HL-60 (cell line): ENCODE measurements at regions not wholly inside any gene's neighbourhood (a gene's known extent, or its start where the extent isn't known, plus 50 kb on each side); places are given as distances from the start of the nearest gene placed in this dataset.

Experiments used
- DNase-seq, 2 experiments: peaks; one replicate each; pipeline ENCODE4 v3.0.0-alpha.2; 2010 to 2020; ENCODE audit warnings: low read depth in 1 of 2, low spot score in 1 of 2
- H3K27ac ChIP-seq: fragments of 250-450 bp; sonication (Bioruptor Pico); replicated peaks from 2 replicates; pipeline ENCODE4 v1.5.1; 2020; ENCODE audit warnings: mild to moderate bottlenecking, moderate library complexity
- H3K27me3 ChIP-seq: fragments of 250-450 bp; sonication (Bioruptor Pico); 2 replicates; pipeline ENCODE4 v1.5.1; 2021; ENCODE audit warnings: mild to moderate bottlenecking, moderate library complexity; ENCODE audit not compliant: insufficient read depth, poor library complexity, severe bottlenecking
- H3K4me3 ChIP-seq: replicated peaks from 2 replicates; pipeline ENCODE4 v1.5.1; 2011; ENCODE audit warnings: mild to moderate bottlenecking, control low read depth, low read length; ENCODE audit not compliant: insufficient read depth
- CTCF ChIP-seq: IDR thresholded peaks from one replicate; pipeline ENCODE4 v1.5.1; 2011; ENCODE audit warnings: low read length, control low read depth, inconsistent platforms; ENCODE audit not compliant: insufficient read depth
- GABPA ChIP-seq: IDR thresholded peaks from 2 replicates; pipeline ENCODE4 v1.6.1; 2012; ENCODE audit warnings: low read depth
- POLR2AphosphoS5 ChIP-seq: IDR thresholded peaks from 2 replicates; pipeline ENCODE4 v1.6.1; 2012; ENCODE audit warnings: low read depth
- REST ChIP-seq: IDR thresholded peaks from 2 replicates; pipeline ENCODE4 v1.6.1; 2012; ENCODE audit warnings: low read depth; ENCODE audit not compliant: insufficient replicate concordance
- SPI1 ChIP-seq: IDR thresholded peaks from 2 replicates; pipeline ENCODE4 v1.6.1; 2012; ENCODE audit warnings: low read depth, mild to moderate bottlenecking, borderline replicate concordance

GRCh38 chr5:173778152-173778782, 109.9 kb upstream of the CPEB4 start:
- Histone ChIP-seq H3K27me3 (no peaks in the 10 kb centered on the region), H3K4me3 (0 out of 2 replicates have a peak overlapping the region, but pooled peaks have one; percentile 11), H3K27ac (peak overlapping the region; percentile 88)
- DNase-seq: peak in 1 of 2 experiments; percentile 86
- TF ChIP-seq GABPA: peak; percentile 74
- no peak for TF ChIP-seq REST
- no peak for TF ChIP-seq SPI1
- TF ChIP-seq CTCF: no peak
- TF ChIP-seq POLR2AphosphoS5: no peak

- TF ChIP-seq POLR2AphosphoS5 (no peak), GABPA (no peak), CTCF (no peak), SPI1 (no peak), REST (no peak)
- peak in 1 of 2 experiments; percentile 47 for DNase-seq
- H3K4me3 ChIP-seq: no peak overlapping the region
- H3K27ac ChIP-seq: peak overlapping the region; percentile 88
- no peaks in the 10 kb centered on the region for H3K27me3 ChIP-seq
These were observed 109.3 kb upstream of the CPEB4 start for GRCh38 chr5:173778784-173779304.

GRCh38 chr5:173780235-173781234, 107.6 kb upstream of the CPEB4 start:
- DNase-seq: no peak
- TF ChIP-seq GABPA (no peak), CTCF (no peak), REST (no peak), SPI1 (no peak), POLR2AphosphoS5 (no peak)
- H3K27ac ChIP-seq: no peak overlapping the region
- no peaks in the 10 kb centered on the region for H3K27me3 ChIP-seq
- H3K4me3 ChIP-seq: no peak overlapping the region
